ENCODE measurements at regions not wholly inside any gene's neighbourhood (a gene's known extent, or its start where the extent isn't known, plus 50 kb on each side); places are given as distances from the start of the nearest gene placed in this dataset.
"Not testable (repeated sequence)": the region's sequence is repeated elsewhere in the genome, so short reads cannot be mapped to it uniquely, and the experiment has no call there.

DNA sequence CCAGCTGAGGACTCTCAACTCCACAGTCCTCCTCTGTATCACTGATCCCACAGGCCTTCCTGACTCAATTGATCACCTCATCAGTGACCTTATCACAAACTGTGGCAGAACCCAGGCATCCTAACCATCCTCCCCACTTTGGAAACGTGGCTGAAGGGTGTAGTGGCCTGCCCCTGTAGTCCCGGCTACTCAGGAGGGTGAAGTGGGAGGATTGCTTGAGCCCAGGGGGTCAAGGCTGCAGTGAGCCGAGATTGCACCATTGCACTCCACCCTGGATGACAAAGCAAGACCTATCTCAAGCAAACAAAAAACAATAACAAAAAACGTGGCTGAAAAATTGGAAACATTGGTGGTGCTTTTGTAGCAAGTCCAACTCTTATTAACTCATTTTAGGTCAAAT, 203.4 kb upstream of the ZNF217 start:
- DNase-seq: no peak
- H3K36me3 Mint-ChIP-seq (ENCODE audit: insufficient read depth): no peaks in the 10 kb centered on the region
- no peak for ATAC-seq (replicated peaks)

DNA sequence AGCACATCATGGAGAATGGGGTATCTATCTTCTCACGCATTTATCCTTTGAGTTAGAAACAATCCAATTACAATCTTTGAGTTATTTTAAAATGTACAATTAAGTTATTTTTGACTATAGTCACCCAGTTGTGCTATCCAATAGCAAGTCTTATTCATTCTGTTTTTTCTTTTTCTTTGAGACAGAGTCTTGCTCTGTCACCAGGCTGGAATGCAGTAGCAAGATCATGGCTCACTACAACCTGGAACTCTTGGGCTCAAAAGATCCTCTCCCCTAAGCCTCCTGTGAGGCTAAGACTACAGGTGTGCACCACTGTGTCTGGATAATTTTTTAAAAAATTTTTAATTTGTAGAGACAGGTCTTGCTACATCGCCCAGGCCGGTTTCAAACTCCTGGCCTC, 201.5 kb upstream of the ZNF217 start:
- Mint-ChIP-seq H3K4me1 (ENCODE audit: low read depth in 2 of 2) (peaks cover 0 to 5% of the 10 kb centered on the region in 2 donors), H3K27me3 (no peaks in the 10 kb centered on the region), H3K9me3 (no peaks in the 10 kb centered on the region), H3K36me3 (ENCODE audit: insufficient read depth) (no peaks in the 10 kb centered on the region), H3K27ac (no peak overlapping the region), H3K4me3 (no peak overlapping the region)
- no peak for ATAC-seq (replicated peaks)
- no peak for DNase-seq

More for the DNA sequence above, 203.4 kb upstream of the ZNF217 start:
- Mint-ChIP-seq H3K4me3 (no peak overlapping the region), H3K9me3 (no peaks in the 10 kb centered on the region), H3K27me3 (no peaks in the 10 kb centered on the region), H3K4me1 (ENCODE audit: low read depth in 2 of 2) (peaks cover 0 to 5% of the 10 kb centered on the region in 2 donors), H3K27ac (no peak overlapping the region)

DNA sequence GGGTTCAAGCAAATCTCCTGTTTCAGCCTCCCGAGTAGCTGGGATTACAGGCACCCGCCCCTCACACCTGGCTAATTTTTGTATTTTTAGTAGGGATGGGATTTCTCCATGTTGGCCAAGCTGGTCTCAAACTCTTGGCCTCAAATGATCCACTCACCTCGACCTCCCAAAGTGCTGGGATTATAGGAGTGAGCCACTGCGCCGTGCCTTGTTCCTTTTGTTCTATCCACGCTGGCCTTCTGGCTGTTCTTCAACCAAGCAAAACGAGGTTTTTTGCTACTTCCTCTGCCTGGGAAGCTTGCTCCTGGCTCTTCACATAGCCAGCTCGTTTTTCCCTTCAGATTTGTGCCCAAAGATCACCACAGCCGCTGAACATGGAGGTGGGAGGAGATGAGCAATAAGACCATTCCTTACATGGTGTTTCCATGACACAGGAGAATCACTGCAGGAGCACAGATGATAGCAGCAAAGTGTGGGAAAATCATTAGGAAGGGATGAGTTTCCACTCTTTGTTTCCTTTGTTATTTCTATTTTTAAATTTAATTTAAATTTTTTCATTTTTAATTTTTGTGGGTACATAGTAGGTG, 201.0 kb upstream of the ZNF217 start:
- Mint-ChIP-seq H3K9me3 (no peaks in the 10 kb centered on the region), H3K4me1 (ENCODE audit: low read depth in 2 of 2) (peaks cover 0 to 2% of the 10 kb centered on the region in 2 donors), H3K4me3 (no peak overlapping the region), H3K27me3 (no peaks in the 10 kb centered on the region), H3K27ac (no peak overlapping the region), H3K36me3 (ENCODE audit: insufficient read depth) (no peaks in the 10 kb centered on the region)
- no peak for ATAC-seq (replicated peaks)
- DNase-seq: no peak

DNA sequence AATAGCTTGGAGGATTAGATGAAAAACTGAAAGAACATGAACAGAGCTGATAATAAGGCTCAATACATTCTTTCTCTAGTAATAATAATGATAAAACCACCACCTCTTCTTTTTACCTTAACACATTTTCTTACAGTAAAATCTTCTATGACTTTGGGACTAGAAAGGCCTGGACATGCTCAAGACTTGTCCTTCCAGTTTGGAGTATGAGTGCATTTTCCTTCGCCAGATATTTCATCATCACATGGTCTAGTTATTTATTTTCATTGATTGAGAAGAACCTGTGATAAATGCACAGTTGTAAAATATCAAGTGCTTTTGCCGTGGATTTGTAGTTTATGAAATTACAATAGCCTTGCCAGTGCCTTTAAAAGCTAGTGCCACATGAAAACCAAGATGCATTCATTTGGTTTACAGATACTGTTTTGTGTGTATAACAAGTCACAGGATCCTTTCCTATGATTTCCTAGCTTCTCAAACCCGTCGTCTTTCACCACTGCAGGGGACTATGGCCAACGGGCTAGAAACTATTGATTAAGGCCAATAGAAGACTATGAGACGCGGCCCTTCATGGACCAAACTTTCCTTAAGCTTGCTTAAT, 200.2 kb upstream of the ZNF217 start:
- no peak overlapping the region for H3K4me3 Mint-ChIP-seq
- no peak for DNase-seq
- ATAC-seq (replicated peaks): no peak
- H3K27ac Mint-ChIP-seq: no peak overlapping the region
- no peaks in the 10 kb centered on the region for H3K4me1 Mint-ChIP-seq (ENCODE audit: low read depth in 2 of 2)
- no peaks in the 10 kb centered on the region for H3K9me3 Mint-ChIP-seq
- H3K27me3 Mint-ChIP-seq: no peaks in the 10 kb centered on the region
- no peaks in the 10 kb centered on the region for H3K36me3 Mint-ChIP-seq (ENCODE audit: insufficient read depth)

DNA sequence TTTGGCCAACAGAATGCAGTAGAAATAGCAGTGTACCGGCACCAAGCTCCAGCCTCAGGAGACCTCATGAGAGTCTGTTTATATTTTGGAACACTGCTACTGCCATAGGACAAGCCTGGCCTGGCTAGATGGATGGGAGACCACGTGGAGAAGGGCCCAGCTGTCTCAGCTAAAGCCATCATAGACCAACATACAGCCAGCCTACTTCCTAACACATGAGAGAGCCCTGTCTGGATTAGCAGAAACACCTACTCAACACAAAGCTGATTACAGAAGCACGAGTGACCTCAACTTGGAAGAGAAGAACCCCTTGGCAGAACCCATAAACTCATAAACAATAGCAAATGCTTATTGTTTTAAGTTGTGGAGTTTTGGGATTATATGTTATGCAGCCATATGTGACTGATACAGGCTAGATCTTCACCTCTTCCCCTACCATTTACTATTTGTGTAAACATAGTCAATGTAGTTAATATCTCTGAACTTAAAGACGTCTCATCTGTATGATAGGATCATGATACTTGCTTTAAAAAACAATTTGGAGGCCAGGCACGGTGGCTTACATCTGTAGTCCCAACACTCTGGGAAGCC, 199.4 kb upstream of the ZNF217 start:
- no peaks in the 10 kb centered on the region for H3K4me1 Mint-ChIP-seq (ENCODE audit: low read depth in 2 of 2)
- H3K36me3 Mint-ChIP-seq (ENCODE audit: insufficient read depth): no peaks in the 10 kb centered on the region
- H3K27me3 Mint-ChIP-seq: no peaks in the 10 kb centered on the region
- H3K9me3 Mint-ChIP-seq: no peaks in the 10 kb centered on the region
- ATAC-seq (replicated peaks) (no peak), DNase-seq (no peak)
- no peak overlapping the region for H3K4me3 Mint-ChIP-seq
- no peak overlapping the region for H3K27ac Mint-ChIP-seq

DNA sequence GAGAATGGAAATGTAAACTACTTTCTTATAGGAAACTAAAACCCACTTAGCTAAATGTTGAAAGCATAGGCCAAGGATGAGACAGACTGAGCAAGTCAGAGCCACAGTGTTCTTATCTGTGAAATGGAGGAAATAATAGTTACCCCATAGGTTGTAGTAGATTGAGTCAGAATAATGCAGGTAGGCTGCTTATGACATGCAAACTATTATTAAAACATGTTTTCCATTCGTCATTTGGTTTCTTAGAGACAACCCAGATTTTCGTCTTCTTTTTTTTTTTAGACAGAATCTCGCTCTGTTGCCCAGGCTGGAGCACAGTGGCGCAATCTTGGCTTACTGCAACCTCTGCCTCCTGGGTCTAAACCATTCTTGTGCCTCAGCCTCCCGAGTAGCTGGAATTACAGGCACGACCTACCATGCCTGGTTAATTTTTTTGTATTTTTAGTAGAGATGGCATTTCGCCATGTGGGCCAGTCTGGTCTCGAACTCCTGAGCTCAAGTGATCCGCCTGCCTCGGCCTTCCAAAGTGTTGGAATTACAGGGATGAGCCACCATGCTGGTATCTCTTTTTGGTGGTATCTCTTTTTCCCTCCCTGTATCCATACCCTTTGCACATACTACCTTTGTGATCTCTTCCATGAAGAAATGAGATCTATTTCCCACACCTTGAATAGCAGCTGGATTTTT, 196.5 kb upstream of the ZNF217 start:
- ATAC-seq (replicated peaks) (no peak), DNase-seq (no peak)
- Mint-ChIP-seq H3K4me1 (ENCODE audit: low read depth in 2 of 2) (no peaks in the 10 kb centered on the region), H3K9me3 (no peaks in the 10 kb centered on the region), H3K4me3 (no peak overlapping the region), H3K27me3 (no peaks in the 10 kb centered on the region), H3K27ac (no peak overlapping the region), H3K36me3 (ENCODE audit: insufficient read depth) (no peaks in the 10 kb centered on the region)

DNA sequence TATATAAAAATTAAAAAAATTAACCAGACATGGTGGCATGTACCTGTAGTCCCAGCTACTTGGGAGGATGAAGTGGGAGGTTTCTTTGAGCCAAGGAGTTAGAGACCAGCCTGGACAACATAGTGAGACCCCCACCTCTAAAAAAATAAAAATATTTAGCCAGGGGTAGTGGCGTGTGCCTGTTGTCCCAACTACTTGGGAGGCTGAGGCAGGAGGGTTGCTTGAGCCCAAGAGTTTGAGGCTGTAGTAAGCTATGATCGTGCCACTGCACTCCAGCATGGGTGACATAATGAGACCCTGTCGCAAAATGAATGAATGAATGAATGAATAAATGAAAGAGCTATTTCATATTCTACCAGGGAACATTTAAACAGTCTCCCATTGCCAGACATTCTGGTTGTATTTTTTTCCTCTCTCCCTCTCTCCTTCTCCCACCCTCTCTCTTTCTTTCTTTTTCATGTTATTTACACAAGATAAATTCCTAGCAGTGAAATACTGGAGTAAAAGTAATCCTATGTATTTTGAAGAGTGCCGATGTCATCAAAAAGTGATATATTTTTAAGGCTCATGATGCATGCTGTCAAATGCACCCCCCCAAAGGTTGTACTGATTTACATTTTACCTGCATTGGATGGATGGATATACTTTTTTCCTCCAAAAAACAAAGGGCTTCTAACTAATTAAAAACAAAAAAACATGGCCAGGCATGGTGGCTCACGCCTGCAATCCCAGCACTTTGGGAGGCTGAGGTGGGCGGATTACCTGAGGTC, 194.8 kb upstream of the ZNF217 start:
- no peaks in the 10 kb centered on the region for H3K27me3 Mint-ChIP-seq
- no peak overlapping the region for H3K4me3 Mint-ChIP-seq
- DNase-seq: no peak
- ATAC-seq (replicated peaks): no peak
- H3K36me3 Mint-ChIP-seq (ENCODE audit: insufficient read depth): no peaks in the 10 kb centered on the region
- H3K9me3 Mint-ChIP-seq: no peaks in the 10 kb centered on the region
- peak overlapping the region; percentile 19 to 55 for H3K27ac Mint-ChIP-seq
- no peaks in the 10 kb centered on the region for H3K4me1 Mint-ChIP-seq (ENCODE audit: low read depth in 2 of 2)

DNA sequence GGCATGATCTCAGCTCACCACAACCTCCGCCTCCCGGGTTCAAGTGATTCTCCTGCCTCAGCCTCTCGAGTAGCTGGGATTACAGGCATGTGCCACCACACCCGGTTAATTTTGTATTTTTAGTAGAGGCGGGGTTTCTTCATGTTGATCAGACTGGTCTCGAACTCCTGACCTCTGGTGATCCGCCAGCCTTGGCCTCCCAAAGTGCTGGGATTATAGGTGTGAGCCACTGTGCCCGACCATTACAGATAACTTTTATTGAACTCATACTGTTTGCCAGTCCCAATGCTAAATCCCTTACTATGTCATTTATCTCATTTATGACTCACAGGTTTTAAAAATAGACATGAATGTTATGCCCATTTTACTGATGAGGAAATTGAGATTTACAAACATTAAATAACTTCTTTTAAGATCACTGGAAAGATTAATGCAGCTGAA, 193.9 kb upstream of the ZNF217 start:
- ATAC-seq (replicated peaks); H3K27me3 Mint-ChIP-seq; H3K4me3 Mint-ChIP-seq; H3K27ac Mint-ChIP-seq; H3K9me3 Mint-ChIP-seq; DNase-seq; H3K36me3 Mint-ChIP-seq (ENCODE audit: insufficient read depth); H3K4me1 Mint-ChIP-seq (ENCODE audit: low read depth in 2 of 2): not testable (repeated sequence)

DNA sequence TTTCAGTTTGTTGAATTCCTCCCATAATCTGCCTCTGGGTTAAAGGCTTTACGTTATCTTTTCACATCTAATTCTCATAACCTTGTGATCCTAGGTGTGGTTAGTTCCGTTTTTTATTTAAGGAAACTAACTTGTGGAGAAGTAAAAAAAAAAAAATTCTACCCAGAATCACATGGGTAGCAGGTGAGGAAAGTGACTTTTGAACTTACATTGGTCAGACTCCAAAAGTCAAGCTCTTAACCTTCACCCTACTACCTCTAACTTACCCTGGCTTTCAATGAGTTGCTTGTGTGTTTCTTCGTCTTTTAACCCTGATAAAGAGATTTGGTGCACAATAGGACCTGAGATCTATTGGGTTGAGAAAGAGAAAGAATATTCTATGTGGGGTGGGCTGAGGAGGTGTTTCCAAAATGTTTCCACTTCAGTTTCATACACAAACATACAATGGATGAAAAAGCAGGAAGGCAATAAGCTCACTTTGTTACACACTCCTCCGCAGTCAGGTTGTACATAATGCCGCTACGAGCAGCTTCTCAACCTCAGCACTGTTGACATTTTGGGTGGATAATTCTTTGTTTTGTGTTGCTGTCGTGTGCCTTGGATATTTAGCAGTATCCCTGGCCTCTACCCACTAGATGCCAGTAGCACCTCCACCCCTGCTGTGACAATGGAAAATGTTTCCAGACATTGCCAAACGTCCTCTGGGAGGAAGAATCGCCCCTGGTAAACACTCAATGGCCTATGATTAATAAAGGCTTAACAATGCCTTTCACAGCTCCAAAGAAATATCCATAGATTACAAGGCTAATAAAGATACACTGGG, 193.0 kb upstream of the ZNF217 start:
- H3K27me3 Mint-ChIP-seq: no peaks in the 10 kb centered on the region
- H3K4me1 Mint-ChIP-seq (ENCODE audit: low read depth in 2 of 2): no peaks in the 10 kb centered on the region
- H3K4me3 Mint-ChIP-seq: no peak overlapping the region
- no peaks in the 10 kb centered on the region for H3K36me3 Mint-ChIP-seq (ENCODE audit: insufficient read depth)
- H3K9me3 Mint-ChIP-seq: no peaks in the 10 kb centered on the region
- no peak overlapping the region for H3K27ac Mint-ChIP-seq
- ATAC-seq (replicated peaks) (no peak), DNase-seq (no peak)

DNA sequence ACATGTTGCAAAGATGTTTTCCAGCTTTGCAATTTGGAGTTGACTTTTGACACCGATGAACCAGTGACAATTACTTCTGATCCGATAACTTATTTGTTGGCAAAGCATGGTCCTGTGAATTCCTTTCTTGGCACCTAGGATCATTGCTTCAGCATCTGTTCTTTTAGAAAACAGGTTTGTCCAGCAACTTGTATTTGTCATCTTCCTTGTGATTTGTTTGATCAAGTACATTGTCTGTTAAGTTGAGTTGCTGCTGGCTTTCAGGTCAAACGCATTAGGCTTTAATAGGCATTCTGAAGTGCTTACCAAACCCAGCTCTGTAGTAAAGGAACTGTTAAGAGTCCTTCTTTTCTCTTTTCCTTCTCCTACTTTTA, 192.4 kb upstream of the ZNF217 start:
- no peak overlapping the region for H3K27ac Mint-ChIP-seq
- H3K27me3 Mint-ChIP-seq: no peaks in the 10 kb centered on the region
- DNase-seq (no peak), ATAC-seq (replicated peaks) (no peak)
- no peaks in the 10 kb centered on the region for H3K36me3 Mint-ChIP-seq (ENCODE audit: insufficient read depth)
- H3K4me1 Mint-ChIP-seq (ENCODE audit: low read depth in 2 of 2): no peaks in the 10 kb centered on the region
- H3K4me3 Mint-ChIP-seq: no peak overlapping the region
- H3K9me3 Mint-ChIP-seq: no peaks in the 10 kb centered on the region

DNA sequence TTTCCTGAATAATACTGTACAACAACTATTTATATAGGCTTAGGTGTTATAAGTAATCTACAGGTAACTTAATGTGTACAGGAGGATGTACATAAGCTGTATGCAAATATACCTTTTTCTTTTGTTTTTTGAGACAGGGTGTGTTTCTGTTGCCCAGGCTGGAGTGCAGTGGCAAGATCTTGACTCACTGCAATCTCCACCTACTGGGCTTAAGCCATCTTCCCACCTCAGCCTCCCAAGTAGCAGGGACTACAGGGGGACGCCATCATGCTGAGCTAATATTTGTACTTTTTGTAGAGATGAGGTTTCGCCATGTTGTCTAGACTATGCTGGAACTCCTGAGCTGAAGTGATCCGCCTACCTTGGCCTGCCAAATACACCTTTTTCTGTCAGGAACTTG, 191.7 kb upstream of the ZNF217 start:
- no peak overlapping the region for H3K4me3 Mint-ChIP-seq
- H3K36me3 Mint-ChIP-seq (ENCODE audit: insufficient read depth): no peaks in the 10 kb centered on the region
- H3K27me3 Mint-ChIP-seq: no peaks in the 10 kb centered on the region
- ATAC-seq (replicated peaks): no peak
- no peaks in the 10 kb centered on the region for H3K9me3 Mint-ChIP-seq
- H3K4me1 Mint-ChIP-seq (ENCODE audit: low read depth in 2 of 2): no peaks in the 10 kb centered on the region
- no peak for DNase-seq
- H3K27ac Mint-ChIP-seq: no peak overlapping the region

DNA sequence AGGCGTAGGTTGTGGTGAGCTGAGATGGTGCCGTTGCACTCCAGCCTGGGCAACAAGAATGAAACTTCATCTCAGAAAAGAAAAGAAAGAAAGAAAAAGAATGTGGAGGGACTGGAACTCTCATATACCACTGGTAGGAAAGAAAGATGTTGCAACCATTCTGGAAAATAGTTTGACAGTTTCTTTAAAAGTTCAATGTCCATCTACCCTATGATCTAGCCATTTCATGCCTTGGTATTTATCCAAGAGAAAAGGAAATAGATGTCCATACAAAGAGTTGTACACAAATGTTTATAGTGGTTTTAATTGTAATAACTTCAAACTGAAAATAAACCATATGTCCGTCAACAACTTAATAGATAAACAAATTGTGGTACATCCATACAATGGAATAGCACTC, 190.1 kb upstream of the ZNF217 start:
- Mint-ChIP-seq H3K36me3 (ENCODE audit: insufficient read depth) (no peaks in the 10 kb centered on the region), H3K27ac (no peak overlapping the region), H3K9me3 (no peaks in the 10 kb centered on the region), H3K27me3 (no peaks in the 10 kb centered on the region), H3K4me1 (ENCODE audit: low read depth in 2 of 2) (no peaks in the 10 kb centered on the region), H3K4me3 (no peak overlapping the region)
- DNase-seq (no peak), ATAC-seq (replicated peaks) (no peak)
